IPS-15b (cell line): ENCODE measurements at regions not wholly inside any gene's neighbourhood (a gene's known extent, or its start where the extent isn't known, plus 50 kb on each side); places are given as distances from the start of the nearest gene placed in this dataset.
"Not testable (repeated sequence)": the region's sequence is repeated elsewhere in the genome, so short reads cannot be mapped to it uniquely, and the experiment has no call there.

Experiments used
- H3K27me3 ChIP-seq: one replicate; pipeline ENCODE4 v1.6.1; 2013; ENCODE audit warnings: low read length; ENCODE audit not compliant: control insufficient read depth, insufficient read depth
- H3K36me3 ChIP-seq: one replicate; pipeline ENCODE4 v1.6.1; 2013; ENCODE audit warnings: low read length; ENCODE audit not compliant: control insufficient read depth, insufficient read depth
- H3K4me1 ChIP-seq: one replicate; pipeline ENCODE4 v1.6.1; 2013; ENCODE audit warnings: mild to moderate bottlenecking, low read length; ENCODE audit not compliant: control insufficient read depth, insufficient read depth
- H3K4me3 ChIP-seq: one replicate; pipeline ENCODE4 v1.5.1; 2013; ENCODE audit warnings: low read depth, low read length
- H3K9ac ChIP-seq: one replicate; pipeline ENCODE4 v1.6.1; 2013; ENCODE audit warnings: low read depth, mild to moderate bottlenecking, low read length
- H3K9me3 ChIP-seq: one replicate; pipeline ENCODE4 v1.6.1; 2013; ENCODE audit warnings: mild to moderate bottlenecking, low read length; ENCODE audit not compliant: control insufficient read depth, insufficient read depth

GRCh38 chr3:14007006-14007405, 117.7 kb downstream of the CHCHD4 start:
- H3K4me1 ChIP-seq = no peaks in the 10 kb centered on the region
- no peaks in the 10 kb centered on the region for H3K9me3 ChIP-seq
- H3K36me3 ChIP-seq = no peaks in the 10 kb centered on the region
- no peak overlapping the region for H3K9ac ChIP-seq
- H3K4me3 ChIP-seq = no peak overlapping the region
- H3K27me3 ChIP-seq = no peaks in the 10 kb centered on the region

- H3K4me1 ChIP-seq = no peaks in the 10 kb centered on the region
- H3K9ac ChIP-seq = no peak overlapping the region
- no peaks in the 10 kb centered on the region for H3K36me3 ChIP-seq
Measured at GRCh38 chr3:14001136-14001535, 121.3 kb upstream of the WNT7A start.

GRCh38 chr3:14000556-14000955, 120.7 kb upstream of the WNT7A start:
- H3K4me1 ChIP-seq = no peaks in the 10 kb centered on the region
- H3K36me3 ChIP-seq = no peaks in the 10 kb centered on the region
- H3K4me3 ChIP-seq = no peak overlapping the region
- no peaks in the 10 kb centered on the region for H3K27me3 ChIP-seq
- no peak overlapping the region for H3K9ac ChIP-seq
- H3K9me3 ChIP-seq = no peaks in the 10 kb centered on the region

More at GRCh38 chr3:14001136-14001535, 121.3 kb upstream of the WNT7A start:
- Histone ChIP-seq H3K4me3 (no peak overlapping the region), H3K9me3 (no peaks in the 10 kb centered on the region), H3K27me3 (no peaks in the 10 kb centered on the region)

- no peaks in the 10 kb centered on the region for H3K4me1 ChIP-seq
- H3K9me3 ChIP-seq = no peaks in the 10 kb centered on the region
- H3K9ac ChIP-seq = no peak overlapping the region
- no peak overlapping the region for H3K4me3 ChIP-seq
- H3K27me3 ChIP-seq = no peaks in the 10 kb centered on the region
- H3K36me3 ChIP-seq = no peaks in the 10 kb centered on the region
Measured at GRCh38 chr3:13998831-13999230, 119.0 kb upstream of the WNT7A start.

GRCh38 chr3:13995216-13995615, 115.3 kb upstream of the WNT7A start:
- H3K27me3 ChIP-seq, H3K36me3 ChIP-seq, H3K4me1 ChIP-seq, H3K4me3 ChIP-seq, H3K9ac ChIP-seq, H3K9me3 ChIP-seq: not testable (repeated sequence)

GRCh38 chr3:13988925-13989324, 109.1 kb upstream of the WNT7A start:
- H3K9ac ChIP-seq, H3K36me3 ChIP-seq, H3K4me3 ChIP-seq, H3K27me3 ChIP-seq, H3K9me3 ChIP-seq, H3K4me1 ChIP-seq: not testable (repeated sequence)

- Histone ChIP-seq H3K4me1 (no peaks in the 10 kb centered on the region), H3K9me3 (no peaks in the 10 kb centered on the region), H3K27me3 (no peaks in the 10 kb centered on the region), H3K4me3 (no peak overlapping the region), H3K9ac (no peak overlapping the region), H3K36me3 (no peaks in the 10 kb centered on the region)
Measured at GRCh38 chr3:13976469-13976868, 96.6 kb upstream of the WNT7A start.

GRCh38 chr3:13975686-13976085, 95.8 kb upstream of the WNT7A start:
- H3K36me3 ChIP-seq = no peaks in the 10 kb centered on the region
- no peak overlapping the region for H3K9ac ChIP-seq
- no peak overlapping the region for H3K4me3 ChIP-seq
- H3K4me1 ChIP-seq = no peaks in the 10 kb centered on the region
- no peaks in the 10 kb centered on the region for H3K27me3 ChIP-seq
- no peaks in the 10 kb centered on the region for H3K9me3 ChIP-seq

GRCh38 chr3:13972679-13973379, 93.0 kb upstream of the WNT7A start:
- Histone ChIP-seq H3K4me3 (no peak overlapping the region), H3K27me3 (no peaks in the 10 kb centered on the region), H3K9ac (no peak overlapping the region), H3K36me3 (no peaks in the 10 kb centered on the region), H3K4me1 (no peaks in the 10 kb centered on the region), H3K9me3 (no peaks in the 10 kb centered on the region)

- Histone ChIP-seq H3K4me1 (no peaks in the 10 kb centered on the region), H3K36me3 (no peaks in the 10 kb centered on the region), H3K9ac (no peak overlapping the region)
Measured at GRCh38 chr3:13966302-13966701, 86.4 kb upstream of the WNT7A start.

GRCh38 chr3:13963137-13963886, 83.4 kb upstream of the WNT7A start:
- H3K36me3 ChIP-seq = no peaks in the 10 kb centered on the region
- no peak overlapping the region for H3K9ac ChIP-seq
- H3K27me3 ChIP-seq = no peaks in the 10 kb centered on the region
- no peaks in the 10 kb centered on the region for H3K9me3 ChIP-seq
- H3K4me1 ChIP-seq = no peaks in the 10 kb centered on the region
- no peak overlapping the region for H3K4me3 ChIP-seq

More at GRCh38 chr3:13966302-13966701, 86.4 kb upstream of the WNT7A start:
- Histone ChIP-seq H3K27me3 (no peaks in the 10 kb centered on the region), H3K4me3 (no peak overlapping the region), H3K9me3 (no peaks in the 10 kb centered on the region)
